ENCODE measurements at regions not wholly inside any gene's neighbourhood (a gene's known extent, or its start where the extent isn't known, plus 50 kb on each side); places are given as distances from the start of the nearest gene placed in this dataset.
"Not testable (repeated sequence)": the region's sequence is repeated elsewhere in the genome, so short reads cannot be mapped to it uniquely, and the experiment has no call there.

GRCh38 chr6:6963390-6963789 lies 144.4 kb upstream of the RREB1 start:
- TF ChIP-seq CTCF, EP300 (IDR thresholded peaks at IDR 0.05): not testable (repeated sequence)
